ENCODE measurements at regions not wholly inside any gene's neighbourhood (a gene's known extent, or its start where the extent isn't known, plus 50 kb on each side); places are given as distances from the start of the nearest gene placed in this dataset.

DNA sequence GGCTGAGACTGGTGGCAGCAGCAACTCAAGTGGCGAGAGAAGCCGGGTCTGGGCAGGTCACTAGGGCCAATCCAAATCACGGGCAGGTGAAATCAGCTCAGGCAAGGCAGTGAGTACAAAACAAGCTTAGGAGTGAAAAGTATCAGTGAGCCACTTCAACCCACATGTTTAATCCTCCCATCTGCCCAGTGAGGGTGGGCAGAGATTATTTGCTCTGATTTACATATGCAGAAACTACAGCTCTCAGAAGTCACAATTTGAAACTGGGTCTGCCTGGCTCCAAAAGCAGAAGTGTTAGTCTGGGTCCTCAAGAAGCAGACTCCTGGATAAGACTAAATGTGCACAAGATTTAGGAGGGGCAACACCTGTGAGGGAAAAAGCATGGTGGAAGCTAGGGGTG, 173.7 kb upstream of the LRFN2 start:
- peaks cover 0 to 25% of the 10 kb centered on the region in 2 donors for H3K27me3 ChIP-seq
- no peaks in the 10 kb centered on the region for H3K4me1 ChIP-seq
- no peaks in the 10 kb centered on the region for H3K9me3 ChIP-seq
- no peak overlapping the region for H3K27ac ChIP-seq
- TF ChIP-seq, protein P1, sequence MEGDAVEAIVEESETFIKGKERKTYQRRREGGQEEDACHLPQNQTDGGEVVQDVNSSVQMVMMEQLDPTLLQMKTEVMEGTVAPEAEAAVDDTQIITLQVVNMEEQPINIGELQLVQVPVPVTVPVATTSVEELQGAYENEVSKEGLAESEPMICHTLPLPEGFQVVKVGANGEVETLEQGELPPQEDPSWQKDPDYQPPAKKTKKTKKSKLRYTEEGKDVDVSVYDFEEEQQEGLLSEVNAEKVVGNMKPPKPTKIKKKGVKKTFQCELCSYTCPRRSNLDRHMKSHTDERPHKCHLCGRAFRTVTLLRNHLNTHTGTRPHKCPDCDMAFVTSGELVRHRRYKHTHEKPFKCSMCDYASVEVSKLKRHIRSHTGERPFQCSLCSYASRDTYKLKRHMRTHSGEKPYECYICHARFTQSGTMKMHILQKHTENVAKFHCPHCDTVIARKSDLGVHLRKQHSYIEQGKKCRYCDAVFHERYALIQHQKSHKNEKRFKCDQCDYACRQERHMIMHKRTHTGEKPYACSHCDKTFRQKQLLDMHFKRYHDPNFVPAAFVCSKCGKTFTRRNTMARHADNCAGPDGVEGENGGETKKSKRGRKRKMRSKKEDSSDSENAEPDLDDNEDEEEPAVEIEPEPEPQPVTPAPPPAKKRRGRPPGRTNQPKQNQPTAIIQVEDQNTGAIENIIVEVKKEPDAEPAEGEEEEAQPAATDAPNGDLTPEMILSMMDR (IDR thresholded peaks at IDR 0.05), result no peak
- no peak overlapping the region for H3K4me3 ChIP-seq
- intact Hi-C loops (cut with DNase I), result no loop called here
- no peaks in the 10 kb centered on the region for H3K36me3 ChIP-seq
- no peak for ATAC-seq
- DNase-seq, result no peak

DNA sequence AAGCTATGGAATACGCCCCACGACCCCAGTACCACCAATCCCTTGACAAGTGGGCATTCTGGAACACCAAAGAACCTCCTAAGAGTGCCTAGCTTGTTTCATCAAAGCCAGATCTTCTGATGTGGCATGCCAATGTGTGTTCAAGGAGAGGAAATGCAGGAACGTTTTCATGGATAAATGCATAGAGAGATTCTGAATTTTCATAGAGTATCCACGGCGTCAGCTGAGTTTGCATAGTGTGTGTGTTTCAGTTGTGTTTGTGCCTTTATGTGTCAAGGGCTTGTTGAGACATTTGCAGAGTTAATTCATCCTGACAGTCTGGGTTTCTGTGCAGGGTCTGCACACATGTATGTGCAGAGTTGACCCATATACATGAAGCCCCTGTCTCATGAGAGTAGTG, 172.7 kb upstream of the LRFN2 start:
- Histone ChIP-seq H3K36me3 (no peaks in the 10 kb centered on the region), H3K27me3 (peaks cover 0 to 36% of the 10 kb centered on the region in 2 donors), H3K4me1 (no peaks in the 10 kb centered on the region), H3K27ac (no peak overlapping the region), H3K9me3 (no peaks in the 10 kb centered on the region), H3K4me3 (no peak overlapping the region)
- TF ChIP-seq, protein P1 (IDR thresholded peaks at IDR 0.05), result no peak
- DNase-seq (no peak), ATAC-seq (no peak)
- intact Hi-C loops (cut with DNase I), result no loop called here

GRCh38 chr6:40759264-40759663, 172.1 kb upstream of the LRFN2 start:
- intact Hi-C loops (cut with DNase I), result no loop called here
- no peak overlapping the region for H3K4me3 ChIP-seq
- TF ChIP-seq, protein P1 (IDR thresholded peaks at IDR 0.05), result no peak
- DNase-seq (no peak), ATAC-seq (no peak)
- no peaks in the 10 kb centered on the region for H3K4me1 ChIP-seq
- H3K27ac ChIP-seq, result no peak overlapping the region
- no peaks in the 10 kb centered on the region for H3K36me3 ChIP-seq
- peaks cover 5 to 42% of the 10 kb centered on the region in 2 donors for H3K27me3 ChIP-seq
- no peaks in the 10 kb centered on the region for H3K9me3 ChIP-seq

DNA sequence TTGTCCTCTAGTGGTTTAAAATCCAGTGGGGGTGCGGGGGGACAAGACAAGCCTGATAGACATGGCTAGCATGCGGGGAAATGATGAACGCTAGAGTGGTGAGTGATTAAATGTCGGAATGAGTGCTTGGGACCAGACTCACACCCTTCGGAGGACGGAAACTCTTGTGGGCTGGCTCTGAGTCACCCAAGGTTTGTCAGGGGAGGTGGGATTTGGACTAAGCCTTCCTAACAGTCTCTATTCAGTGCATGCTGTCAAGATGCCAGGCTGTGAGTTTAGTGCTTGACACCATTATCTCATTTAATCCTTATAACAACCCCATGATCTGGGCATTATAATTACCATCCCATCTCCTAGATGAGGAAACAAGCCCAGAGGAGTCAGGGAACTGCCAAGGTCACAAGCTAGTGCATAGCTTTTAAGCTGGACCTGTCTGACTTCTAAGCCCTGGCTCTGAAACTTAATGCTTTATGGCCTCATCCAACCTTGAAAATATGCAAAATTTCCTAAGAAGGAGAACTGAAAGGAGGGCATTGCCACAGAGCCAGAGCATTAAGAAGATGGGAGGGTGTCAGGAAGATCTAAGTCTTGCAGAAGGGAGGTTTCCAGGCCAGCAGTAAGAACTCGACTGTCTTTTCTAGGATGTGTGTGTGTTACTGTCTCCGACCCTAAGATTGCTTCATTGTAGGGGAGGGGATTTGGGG, 168.7 kb upstream of the LRFN2 start:
- H3K9me3 ChIP-seq, result no peaks in the 10 kb centered on the region
- H3K4me1 ChIP-seq, result no peaks in the 10 kb centered on the region
- no peak overlapping the region for H3K27ac ChIP-seq
- no peak overlapping the region for H3K4me3 ChIP-seq
- TF ChIP-seq, protein P1 (IDR thresholded peaks at IDR 0.05), result no peak
- DNase-seq (no peak), ATAC-seq (no peak)
- intact Hi-C loops (cut with DNase I), result no loop called here
- no peaks in the 10 kb centered on the region for H3K36me3 ChIP-seq
- H3K27me3 ChIP-seq, result peaks cover 6 to 45% of the 10 kb centered on the region in 2 donors

DNA sequence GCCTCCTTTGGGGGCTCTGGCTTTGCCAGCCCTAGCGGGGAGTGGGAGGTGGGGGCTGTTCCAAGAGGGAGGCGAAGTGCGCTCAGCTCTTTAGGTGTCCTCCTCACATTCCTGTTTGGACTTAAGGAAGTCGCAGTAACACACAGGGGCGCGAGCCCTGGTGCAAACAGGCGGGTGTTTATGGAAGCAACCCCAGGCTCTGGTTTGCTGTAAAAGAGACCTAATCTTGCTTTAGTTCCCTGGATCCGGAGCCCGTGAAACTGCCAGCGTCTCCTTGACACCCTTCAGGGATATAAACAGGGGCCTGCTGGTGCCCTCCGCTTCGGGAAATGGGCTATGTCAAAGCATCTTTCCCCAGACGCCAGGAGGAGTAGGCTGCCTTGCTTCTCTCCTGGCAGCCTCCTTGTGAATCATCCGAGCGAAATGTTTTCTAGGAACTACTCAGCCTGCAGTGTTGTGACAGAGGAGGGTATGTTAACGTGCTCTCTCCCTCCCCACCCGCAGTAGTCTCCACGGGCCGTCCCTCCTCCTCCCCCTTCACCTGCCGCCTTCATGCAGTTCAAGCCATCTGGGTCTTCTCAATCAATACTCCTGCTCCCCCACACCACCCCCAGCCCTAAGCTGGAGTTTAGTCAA, 168.0 kb upstream of the LRFN2 start:
- intact Hi-C loops (cut with DNase I), result no loop called here
- Histone ChIP-seq H3K36me3 (no peaks in the 10 kb centered on the region), H3K27me3 (peaks cover 6 to 45% of the 10 kb centered on the region in 2 donors), H3K4me1 (no peaks in the 10 kb centered on the region), H3K27ac (no peak overlapping the region), H3K4me3 (no peak overlapping the region), H3K9me3 (no peaks in the 10 kb centered on the region)
- TF ChIP-seq, protein P1 (IDR thresholded peaks at IDR 0.05), result no peak
- ATAC-seq (no peak), DNase-seq (no peak)
